CD1c-positive myeloid dendritic cell (primary cell): ENCODE measurements at regions not wholly inside any gene's neighbourhood (a gene's known extent, or its start where the extent isn't known, plus 50 kb on each side); places are given as distances from the start of the nearest gene placed in this dataset.
A peak's percentile ranks its signal among the peaks of the same experiment; 100 is the strongest.
"Not testable (repeated sequence)": the region's sequence is repeated elsewhere in the genome, so short reads cannot be mapped to it uniquely, and the experiment has no call there.

Source experiments
- DNase-seq: peaks from one replicate; pipeline ENCODE4 v3.0.0-alpha.2; 2016; ENCODE audit errors: extremely low spot score

- DNase-seq: no peak
These were observed 184.3 kb downstream of the IGLL1 start for GRCh38 chr22:23395530-23396361.

GRCh38 chr22:23394525-23395326 lies 185.4 kb downstream of the IGLL1 start:
- DNase-seq: no peak

DNA sequence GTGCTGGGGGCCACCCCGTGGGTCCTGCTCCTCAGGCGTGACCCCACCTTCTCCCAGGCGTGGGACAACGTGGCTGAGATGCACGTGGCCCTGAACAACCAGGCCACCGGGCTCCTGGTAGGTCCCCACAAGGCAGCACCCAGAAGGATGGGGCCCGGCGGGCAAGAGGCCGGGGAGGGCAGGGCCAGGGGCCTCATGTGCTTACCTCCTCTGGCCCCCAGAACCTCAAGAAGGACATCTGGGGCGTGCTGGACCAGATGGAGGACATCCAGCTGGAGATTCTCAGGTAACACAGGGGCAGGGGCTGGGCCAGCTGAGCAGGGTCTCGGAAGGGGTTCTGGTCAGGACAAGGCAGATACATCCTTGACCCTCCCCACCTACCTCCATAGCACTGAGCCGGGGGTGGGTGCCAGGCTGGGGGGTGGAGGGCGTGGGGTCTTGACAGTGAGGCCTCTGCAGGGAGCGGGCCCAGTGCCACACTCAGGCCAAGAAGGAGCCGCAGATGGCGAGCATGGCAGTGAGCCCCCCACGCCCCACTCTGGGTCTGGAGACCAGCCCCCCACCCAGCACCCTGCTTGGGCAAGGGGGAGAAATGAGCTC lies 186.3 kb downstream of the IGLL1 start:
- no peak for DNase-seq

DNA sequence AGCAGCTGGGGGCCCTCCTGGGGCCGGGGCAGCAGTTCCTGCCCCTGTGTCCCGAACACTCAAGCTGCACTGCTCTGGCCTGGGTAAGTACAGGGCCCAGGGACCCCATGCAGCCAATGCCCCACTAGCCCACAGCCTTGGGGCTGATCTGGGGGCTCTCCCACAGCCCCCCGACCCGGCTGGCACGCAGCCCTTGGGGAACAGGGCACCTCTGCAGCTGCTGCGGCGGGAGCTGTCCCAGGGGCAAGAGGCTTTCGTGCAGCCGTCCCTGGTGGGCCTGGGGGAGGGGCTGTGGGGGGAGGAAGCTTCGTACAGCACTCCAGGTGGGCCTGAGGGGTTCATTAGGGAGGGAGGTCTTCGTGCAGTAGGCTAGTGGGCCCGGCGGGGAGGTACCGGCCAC lies 186.9 kb downstream of the IGLL1 start:
- DNase-seq: not testable (repeated sequence)

GRCh38 chr22:23392420-23393121 lies 187.5 kb downstream of the IGLL1 start:
- no peak for DNase-seq

DNA sequence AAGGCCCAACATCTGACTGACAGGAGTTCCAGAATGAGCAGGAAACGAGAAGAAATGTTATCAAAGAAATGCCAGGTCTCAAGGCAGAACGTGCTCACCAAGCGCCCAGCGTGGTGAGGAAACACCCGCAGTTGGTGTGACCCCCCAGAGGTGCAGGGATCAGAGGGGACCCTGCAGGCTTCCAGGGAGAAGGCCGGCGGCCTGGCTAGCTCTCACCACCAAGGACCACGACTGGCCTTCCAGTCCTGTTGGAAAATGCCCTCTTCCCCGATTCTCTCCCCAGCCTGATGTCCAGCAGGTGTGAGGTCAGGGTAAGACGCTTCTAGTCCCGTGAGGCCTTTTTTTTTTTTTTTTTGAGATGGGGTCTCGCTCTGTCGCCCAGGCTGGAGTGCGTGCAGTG lies 189.1 kb downstream of the IGLL1 start:
- no peak for DNase-seq

DNA sequence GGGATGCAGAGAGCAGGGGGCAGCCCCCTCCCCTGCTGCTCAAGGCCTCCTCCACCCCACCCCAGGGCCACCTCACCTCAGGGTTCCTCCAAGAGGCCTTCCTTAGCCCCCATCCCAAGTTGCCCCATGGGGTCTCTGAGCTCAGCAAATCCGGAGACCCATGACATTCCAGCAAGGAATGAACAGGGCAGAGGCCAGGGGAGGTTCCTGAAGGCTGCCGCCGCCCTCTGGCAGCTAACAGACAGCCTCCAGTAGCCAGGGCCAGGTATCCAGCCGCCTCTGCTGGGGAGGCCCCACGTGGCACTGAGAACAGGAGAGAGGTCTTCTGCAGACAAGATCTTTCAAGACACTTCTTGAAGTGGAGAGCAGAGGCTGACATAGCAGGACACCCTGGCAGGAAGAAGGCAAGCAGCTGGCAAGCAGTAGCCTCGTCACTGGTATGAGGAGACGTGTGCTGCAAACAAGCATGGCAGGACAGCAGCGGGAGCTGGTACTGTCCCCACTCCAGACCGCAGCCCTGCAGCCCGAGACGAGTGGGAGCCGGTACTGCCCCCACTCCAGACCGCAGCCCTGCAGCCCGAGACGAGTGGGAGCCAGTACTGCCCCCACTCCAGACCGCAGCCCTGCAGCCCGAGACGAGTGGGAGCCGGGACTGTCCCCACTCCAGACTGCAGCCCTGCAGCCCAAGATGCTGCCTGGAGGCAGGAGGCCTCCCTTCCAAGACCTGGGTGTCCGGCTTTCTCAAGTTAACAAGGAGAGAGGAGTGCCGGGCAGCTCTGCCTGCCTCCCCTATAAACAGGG lies 190.6 kb downstream of the IGLL1 start:
- no peak for DNase-seq

DNA sequence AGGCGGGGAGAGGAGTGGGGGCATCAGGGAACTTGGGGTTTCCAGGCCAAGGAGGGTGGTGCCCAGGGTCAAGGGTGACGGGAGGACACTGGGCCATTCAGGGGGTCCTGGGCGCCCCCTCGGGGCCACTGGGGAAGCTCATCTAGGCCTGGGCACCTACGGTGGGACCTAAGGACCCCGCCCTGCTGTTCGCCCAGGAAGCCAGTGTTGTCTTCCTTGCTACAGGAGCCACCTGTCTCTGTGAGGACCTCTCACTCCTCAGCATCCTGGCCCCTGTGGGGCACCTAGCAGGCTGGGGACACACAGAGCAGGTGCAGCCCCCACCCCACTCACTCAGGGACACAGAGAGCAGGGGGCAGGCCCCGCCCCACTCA lies 191.6 kb downstream of the IGLL1 start:
- DNase-seq: no peak

DNA sequence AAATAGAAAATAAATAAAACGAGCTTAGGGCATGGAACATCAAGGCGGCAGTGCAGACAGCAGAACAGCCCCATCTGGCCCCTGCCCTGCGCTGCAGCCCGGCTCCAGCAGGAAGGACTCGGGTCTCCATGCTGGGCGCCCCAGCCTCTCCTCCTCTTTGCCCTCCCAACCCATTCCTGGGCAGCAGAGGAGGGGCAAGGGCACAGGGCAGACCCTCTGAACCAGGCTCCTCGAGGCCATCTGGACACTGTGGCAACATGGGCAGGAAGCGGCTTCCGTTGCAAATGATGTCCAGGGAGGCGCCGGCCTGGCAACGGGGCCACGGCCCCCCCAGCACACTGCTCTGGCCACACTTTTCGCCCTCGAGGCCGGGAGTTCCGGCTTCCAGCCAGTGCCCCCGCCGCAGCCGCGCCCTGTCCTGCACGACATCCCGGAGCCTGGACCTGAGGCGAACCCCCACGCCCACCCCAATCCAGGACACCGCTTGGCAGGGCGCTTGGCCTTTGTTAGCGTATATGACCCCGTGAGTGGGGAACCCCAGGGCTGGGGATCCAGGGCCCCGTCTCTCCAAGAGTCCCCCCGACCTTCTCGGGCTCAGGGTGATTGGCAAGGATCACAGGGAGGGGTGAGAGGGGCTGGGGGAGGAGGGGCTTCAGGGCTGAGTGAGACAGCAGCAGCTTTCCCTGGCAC lies 192.1 kb downstream of the IGLL1 start:
- DNase-seq: no peak

- DNase-seq: no peak
These were observed 193.1 kb downstream of the IGLL1 start for GRCh38 chr22:23386822-23387580.

DNA sequence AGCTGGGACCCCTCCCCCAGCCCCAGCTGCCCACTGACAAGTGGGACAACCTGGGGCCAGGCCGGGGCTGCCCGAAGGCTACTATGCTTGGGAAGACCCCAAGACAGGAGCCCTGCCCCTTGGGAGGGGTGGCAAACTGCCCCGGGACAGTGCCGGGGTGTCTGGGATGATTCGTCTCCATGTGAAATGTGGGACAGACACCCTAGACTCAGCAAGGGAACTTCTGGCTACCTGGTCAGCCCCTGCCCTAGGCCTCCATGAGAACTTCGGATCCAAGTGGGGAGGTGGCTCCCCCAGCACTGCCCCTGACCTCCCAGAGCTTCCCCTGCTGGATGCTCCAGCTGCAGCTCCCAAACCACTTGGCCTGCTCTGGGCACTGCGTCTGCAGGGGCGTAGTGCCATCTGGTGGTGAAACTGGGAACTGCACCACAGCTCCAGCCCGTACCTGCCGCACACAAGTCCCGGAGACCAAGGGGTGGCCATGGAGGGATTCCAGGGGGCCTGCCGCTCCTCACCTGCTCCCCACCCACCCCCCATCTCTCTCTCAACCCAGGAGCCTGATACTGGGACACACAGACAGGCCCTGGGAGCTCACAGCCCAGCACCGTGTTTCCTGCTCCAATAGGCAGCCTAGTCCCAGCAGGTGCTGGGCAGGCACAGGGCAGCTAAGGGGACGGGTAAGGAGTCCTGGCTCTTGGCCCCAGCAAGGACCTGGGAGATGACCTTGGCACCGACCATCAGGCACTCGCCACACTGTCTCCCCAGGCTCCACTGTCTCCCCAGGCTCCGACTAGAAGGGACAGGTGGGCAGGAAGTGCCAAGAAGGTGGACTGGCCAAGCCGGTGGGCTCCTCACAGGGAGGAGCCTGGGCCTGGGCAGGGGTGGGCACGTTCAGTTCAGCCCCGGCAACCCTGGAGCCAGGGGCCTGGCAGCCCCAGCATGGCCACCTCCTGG lies 194.1 kb downstream of the IGLL1 start:
- DNase-seq: peak; percentile 83

GRCh38 chr22:23384923-23385677 lies 195.0 kb downstream of the IGLL1 start:
- DNase-seq: no peak

GRCh38 chr22:23384431-23384830 lies 195.7 kb downstream of the IGLL1 start:
- no peak for DNase-seq

GRCh38 chr22:23383491-23384361 lies 196.4 kb downstream of the IGLL1 start:
- no peak for DNase-seq

- no peak for DNase-seq
These were observed 197.5 kb downstream of the IGLL1 start for GRCh38 chr22:23382428-23383218.
